Fibroblast of pulmonary artery (primary cell): ENCODE measurements at regions not wholly inside any gene's neighbourhood (a gene's known extent, or its start where the extent isn't known, plus 50 kb on each side); places are given as distances from the start of the nearest gene placed in this dataset.
A peak's percentile ranks its signal among the peaks of the same experiment; 100 is the strongest.

Experiments
- DNase-seq: peaks from one replicate; pipeline ENCODE4 v3.0.0-alpha.2; 2010; ENCODE audit warnings: low read depth
- H3K4me3 ChIP-seq: replicated peaks from 2 replicates; pipeline ENCODE4 v1.5.1; 2011; ENCODE audit warnings: low read depth, mild to moderate bottlenecking, control low read depth, low read length, moderate library complexity
- CTCF ChIP-seq: IDR thresholded peaks from 2 replicates; pipeline ENCODE4 v1.5.1; 2011; ENCODE audit warnings: mild to moderate bottlenecking, control low read depth, low read length, inconsistent platforms; ENCODE audit errors: missing control alignments

DNA sequence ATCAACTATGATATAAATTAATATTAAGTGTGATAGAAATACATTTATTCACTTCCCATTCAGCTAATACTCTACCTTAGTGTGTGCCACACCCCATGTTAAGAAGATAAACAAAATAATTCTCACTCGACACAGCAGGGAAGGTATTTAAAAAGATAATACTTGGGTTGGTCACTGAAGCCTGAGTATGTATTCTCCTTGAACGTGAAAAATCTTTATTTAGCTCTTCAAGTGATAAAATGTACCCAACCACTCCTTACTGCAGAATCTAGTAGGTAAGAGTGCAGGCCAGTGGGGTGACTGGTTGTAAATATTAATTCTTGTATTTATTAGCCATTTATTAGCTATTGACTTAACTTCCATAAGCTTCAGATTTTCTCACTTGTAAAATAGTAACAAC, 372.7 kb upstream of the THBS1 start:
- no peak for TF ChIP-seq CTCF
- no peak for DNase-seq
- no peak overlapping the region for H3K4me3 ChIP-seq

DNA sequence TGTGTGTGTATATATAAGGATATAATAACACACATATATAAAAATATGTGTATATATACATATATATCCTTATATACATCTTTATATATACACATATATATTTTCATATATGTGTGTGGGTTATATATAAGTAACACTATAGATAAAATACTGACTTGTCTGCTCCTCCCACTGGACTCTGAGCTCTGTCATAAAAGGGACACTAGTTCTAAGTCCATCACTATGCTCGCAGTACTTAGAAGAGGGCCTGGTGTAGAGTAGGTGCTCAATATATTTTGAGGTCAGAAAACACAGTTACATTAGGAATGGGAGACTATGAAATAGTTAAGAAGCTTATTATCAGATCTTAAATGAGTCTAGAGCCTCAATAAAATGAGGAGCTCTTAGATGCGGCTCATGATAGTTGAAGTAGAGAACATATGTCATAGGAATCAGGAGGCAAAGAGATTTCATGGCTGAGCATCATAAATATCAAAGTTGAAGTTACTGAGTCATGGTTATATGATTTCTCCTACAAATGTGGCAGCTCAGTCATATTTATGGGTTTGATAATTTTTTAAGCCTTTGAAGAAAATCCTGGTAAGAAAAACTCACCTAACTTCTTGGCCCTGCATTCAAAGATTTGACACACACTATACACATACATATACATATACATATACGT, 371.2 kb upstream of the THBS1 start:
- no peak overlapping the region for H3K4me3 ChIP-seq
- no peak for DNase-seq
- TF ChIP-seq CTCF: no peak

DNA sequence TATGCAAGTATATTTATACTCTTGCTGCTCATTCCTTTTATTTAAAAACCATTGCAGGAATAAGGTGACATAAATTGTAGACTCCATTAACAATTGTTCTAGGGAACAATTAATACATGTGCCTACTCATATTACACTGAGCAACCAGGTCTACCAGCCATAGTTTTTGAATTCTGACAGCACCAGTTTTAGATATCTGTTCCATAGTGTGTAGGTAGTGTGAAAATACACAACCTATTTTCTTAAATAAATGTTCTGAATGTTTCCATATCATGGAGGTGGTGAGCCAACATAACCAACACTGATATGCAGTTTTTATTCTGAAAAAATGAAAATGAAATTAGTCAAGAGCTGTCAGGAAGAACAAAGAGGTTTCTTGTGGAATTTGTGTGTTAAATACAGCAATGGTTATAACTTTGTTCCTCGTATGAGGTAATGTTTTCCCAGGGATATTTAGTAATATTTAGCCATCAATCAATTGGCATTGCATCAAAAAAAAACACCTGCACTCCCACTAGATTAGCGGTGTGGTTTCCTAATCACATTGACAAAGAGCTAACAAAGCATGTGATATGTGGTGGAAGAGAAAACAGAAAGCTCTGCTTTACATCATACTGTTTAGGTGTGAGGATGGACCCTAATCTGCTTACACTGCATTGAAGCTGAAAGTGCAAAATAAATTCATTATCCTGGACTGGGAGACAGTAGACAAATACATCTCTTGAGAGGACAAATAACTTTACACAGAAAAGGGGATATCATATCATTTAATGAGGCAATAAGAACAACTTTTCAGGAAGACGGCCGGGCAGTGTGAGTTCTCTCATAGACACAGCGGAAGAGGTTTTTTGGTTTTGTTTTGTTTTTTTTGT, 369.5 kb upstream of the THBS1 start:
- H3K4me3 ChIP-seq: no peak overlapping the region
- no peak for DNase-seq
- no peak for TF ChIP-seq CTCF

GRCh38 chr15:39213385-39213840, 367.5 kb upstream of the THBS1 start:
- peak; percentile 96 for DNase-seq
- no peak for TF ChIP-seq CTCF
- no peak overlapping the region for H3K4me3 ChIP-seq

- no peak for TF ChIP-seq CTCF
Measured at GRCh38 chr15:39215015-39215414, 365.9 kb upstream of the THBS1 start.

GRCh38 chr15:39216816-39217215, 364.1 kb upstream of the THBS1 start:
- no peak for TF ChIP-seq CTCF
- no peak overlapping the region for H3K4me3 ChIP-seq
- DNase-seq: no peak

More at GRCh38 chr15:39215015-39215414, 365.9 kb upstream of the THBS1 start:
- no peak for DNase-seq
- no peak overlapping the region for H3K4me3 ChIP-seq
